ENCODE measurements at regions not wholly inside any gene's neighbourhood (a gene's known extent, or its start where the extent isn't known, plus 50 kb on each side); places are given as distances from the start of the nearest gene placed in this dataset.

GRCh38 chr4:178993306-178993705 lies 1551.1 kb upstream of the AGA start:
- no peak for TF ChIP-seq CTCF (IDR thresholded peaks at IDR 0.05 in 8 of 11, conservative IDR thresholded peaks at IDR 0.05 in 3 of 11)
- no peak for TF ChIP-seq POLR2AphosphoS5 (IDR thresholded peaks at IDR 0.05)
